CD14-positive monocyte (primary cell): ENCODE measurements at regions not wholly inside any gene's neighbourhood (a gene's known extent, or its start where the extent isn't known, plus 50 kb on each side); places are given as distances from the start of the nearest gene placed in this dataset.
"Not testable (repeated sequence)": the region's sequence is repeated elsewhere in the genome, so short reads cannot be mapped to it uniquely, and the experiment has no call there.

ENCODE experiments used
- DNase-seq, 3 donors: peaks; one replicate each; pipeline ENCODE4 v3.0.0-alpha.2; 2011 to 2022
- H2AFZ ChIP-seq: 2 replicates; pipeline ENCODE4 v1.6.0; 2012; ENCODE audit warnings: mild to moderate bottlenecking, low read depth, low read length, inconsistent platforms; ENCODE audit not compliant: insufficient read depth, poor library complexity, severe bottlenecking
- H3K27ac ChIP-seq, 2 donors: 1 replicate in 1 of 2; 2 replicates in 1 of 2; pipeline ENCODE4 v1.5.1; 2012 to 2013; ENCODE audit warnings: low read length in 2 of 2, control low read depth in 1 of 2, inconsistent platforms in 1 of 2, low read depth in 1 of 2, mild to moderate bottlenecking in 1 of 2
- H3K27me3 ChIP-seq, 2 donors: one replicate each; pipeline versions ENCODE4 v1.6.0 to v1.6.1; 2011 to 2013; ENCODE audit warnings: low read length in 2 of 2; ENCODE audit not compliant: control insufficient read depth in 2 of 2, insufficient read depth in 2 of 2
- H3K36me3 ChIP-seq, 2 donors: replicated peaks in 1 of 2; 1 replicate in 1 of 2; 2 replicates in 1 of 2; pipeline versions ENCODE4 v1.5.1 to v1.6.1; 2012 to 2013; ENCODE audit warnings: low read length in 2 of 2, control low read depth in 1 of 2, inconsistent platforms in 1 of 2, mild to moderate bottlenecking in 1 of 2; ENCODE audit not compliant: insufficient read depth in 2 of 2, control insufficient read depth in 1 of 2
- H3K4me1 ChIP-seq, 2 donors: 1 replicate in 1 of 2; 2 replicates in 1 of 2; pipeline versions ENCODE4 v1.5.1 to v1.6.1; 2012 to 2013; ENCODE audit warnings: low read length in 2 of 2, control low read depth in 1 of 2, inconsistent platforms in 1 of 2, mild to moderate bottlenecking in 1 of 2, moderate library complexity in 1 of 2; ENCODE audit not compliant: insufficient read depth in 2 of 2, control insufficient read depth in 1 of 2
- H3K4me2 ChIP-seq: replicated peaks from 2 replicates; pipeline ENCODE3; 2012; ENCODE audit warnings: low read length, moderate library complexity, mild to moderate bottlenecking; ENCODE audit not compliant: poor library complexity, severe bottlenecking; ENCODE audit errors: extremely low read depth
- H3K4me3 ChIP-seq, 3 experiments: fragments of 200-600 bp in 1 of 3; sonication (generic) in 1 of 3; replicated peaks in 1 of 3; 1 replicate in 2 of 3; 2 replicates in 1 of 3; pipeline ENCODE4 v1.5.1; 2011 to 2013; ENCODE audit warnings: low read length in 3 of 3, mild to moderate bottlenecking in 3 of 3, control low read depth in 2 of 3, low read depth in 2 of 3, inconsistent platforms in 1 of 3, moderate library complexity in 1 of 3
- H3K79me2 ChIP-seq: 2 replicates; pipeline ENCODE4 v1.6.0; 2012; ENCODE audit warnings: mild to moderate bottlenecking, control low read depth, inconsistent platforms, low read length, moderate library complexity; ENCODE audit not compliant: insufficient read depth
- H3K9ac ChIP-seq: 2 replicates; pipeline ENCODE4 v1.6.0; 2017; ENCODE audit warnings: low read length, mild to moderate bottlenecking; ENCODE audit not compliant: insufficient read depth, poor library complexity, severe bottlenecking
- H3K9me3 ChIP-seq, 2 donors: replicated peaks in 1 of 2; 1 replicate in 1 of 2; 2 replicates in 1 of 2; pipeline versions ENCODE4 v1.5.1 to v1.6.1; 2012 to 2013; ENCODE audit warnings: low read length in 2 of 2, control low read depth in 1 of 2; ENCODE audit not compliant: control insufficient read depth in 1 of 2, insufficient read depth in 1 of 2
- H4K20me1 ChIP-seq: 2 replicates; pipeline ENCODE4 v1.6.0; 2012; ENCODE audit warnings: mild to moderate bottlenecking, low read length, control low read depth, moderate library complexity; ENCODE audit not compliant: insufficient read depth
- H3K27ac Mint-ChIP-seq, 7 donors: one replicate each; pipeline ENCODE4 v1.8.0; 2020; ENCODE audit warnings: mild to moderate bottlenecking in 7 of 7, mixed read lengths in 7 of 7, moderate library complexity in 6 of 7, inconsistent platforms in 2 of 7
- H3K27me3 Mint-ChIP-seq, 3 donors: one replicate each; pipeline ENCODE4 v1.8.0; 2021 to 2022; ENCODE audit warnings: low read depth in 3 of 3, mild to moderate bottlenecking in 3 of 3, mixed read lengths in 3 of 3, moderate library complexity in 3 of 3, inconsistent platforms in 1 of 3
- H3K36me3 Mint-ChIP-seq, 2 donors: one replicate each; pipeline ENCODE4 v1.8.0; 2020; ENCODE audit warnings: mixed read lengths in 2 of 2, inconsistent platforms in 1 of 2, mild to moderate bottlenecking in 1 of 2
- H3K4me1 Mint-ChIP-seq: one replicate; pipeline ENCODE4 v1.8.0; 2020; ENCODE audit warnings: mild to moderate bottlenecking, mixed read lengths
- H3K4me3 Mint-ChIP-seq, 2 donors: one replicate each; pipeline ENCODE4 v1.8.0; 2020; ENCODE audit warnings: mild to moderate bottlenecking in 2 of 2, mixed read lengths in 2 of 2, moderate library complexity in 1 of 2
- H3K9me3 Mint-ChIP-seq, 7 donors: one replicate each; pipeline ENCODE4 v1.8.0; 2020 to 2022; ENCODE audit warnings: mixed read lengths in 7 of 7, mild to moderate bottlenecking in 6 of 7, moderate library complexity in 6 of 7, inconsistent platforms in 2 of 7
- WGBS: methylation state at CpG from one replicate; pipeline ENCODE4 v1.1.5; 2013; ENCODE audit warnings: missing lambda C conversion rate; ENCODE audit not compliant: insufficient coverage; 5-methylcytosine and 5-hydroxymethylcytosine counted together
- intact Hi-C, 2 donors: fragments of 100-400 bp; cut with micrococcal nuclease; formaldehyde crosslinking; loops; one replicate each; pipeline versions ENCODE4 v1.15.0 to v1.15.1; 2023

GRCh38 chr18:15028037-15028436, 280.1 kb downstream of the ANKRD30B start:
- intact Hi-C loops, H2AFZ ChIP-seq, H3K4me3 ChIP-seq, H3K36me3 ChIP-seq, H3K4me1 ChIP-seq, H3K27me3 Mint-ChIP-seq, H3K27me3 ChIP-seq, H4K20me1 ChIP-seq, H3K27ac ChIP-seq, H3K4me2 ChIP-seq, H3K9ac ChIP-seq, DNase-seq, H3K4me1 Mint-ChIP-seq, H3K9me3 ChIP-seq, H3K79me2 ChIP-seq, H3K9me3 Mint-ChIP-seq, H3K4me3 Mint-ChIP-seq, H3K36me3 Mint-ChIP-seq: not testable (repeated sequence)
- WGBS, result no CpG with 5 or more reads among the region's 4 CpGs
- H3K27ac Mint-ChIP-seq, result peak overlapping the region in 1 of 7 donors; percentile 8

DNA sequence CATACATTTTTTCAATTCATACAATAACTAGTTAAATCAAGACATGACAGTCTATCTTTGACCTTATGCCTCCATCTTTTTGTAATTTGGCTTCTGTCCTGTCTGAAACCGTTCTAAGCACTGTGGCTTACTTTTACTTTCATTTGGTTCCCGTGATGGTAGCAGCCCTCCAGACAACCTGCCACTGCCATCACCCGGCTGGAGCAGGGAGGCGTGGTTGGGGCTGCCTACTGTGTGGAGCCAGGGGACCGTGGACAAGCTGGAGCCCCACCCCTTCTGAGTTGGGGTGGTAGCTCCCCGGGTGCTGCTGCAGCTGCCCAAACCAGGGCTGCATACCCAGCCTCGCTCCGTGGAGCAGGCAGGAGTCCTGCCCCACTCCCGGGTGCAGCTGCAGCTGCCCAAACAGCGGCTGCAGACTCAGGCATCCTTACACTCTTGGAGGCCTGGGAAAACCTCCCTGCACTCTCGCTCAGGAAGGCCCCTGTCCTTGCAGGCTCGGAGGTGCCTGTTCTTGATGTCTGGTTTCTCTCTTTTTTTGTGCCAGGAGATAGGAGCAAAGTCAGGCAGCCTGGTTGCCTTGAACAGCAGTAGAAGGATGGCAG, 312.4 kb downstream of the ANKRD30B start:
- intact Hi-C loops, H3K27ac Mint-ChIP-seq, H3K36me3 Mint-ChIP-seq, H3K36me3 ChIP-seq, DNase-seq, H3K27me3 ChIP-seq, H3K27ac ChIP-seq, H3K4me3 ChIP-seq, H3K27me3 Mint-ChIP-seq, H3K4me2 ChIP-seq, H3K9ac ChIP-seq, H3K4me1 ChIP-seq, H4K20me1 ChIP-seq, H3K79me2 ChIP-seq, H2AFZ ChIP-seq, H3K4me1 Mint-ChIP-seq, H3K4me3 Mint-ChIP-seq: not testable (repeated sequence)
- peaks cover 0 to 12% of the 10 kb centered on the region in 2 donors for H3K9me3 ChIP-seq
- H3K9me3 Mint-ChIP-seq, result peaks cover 0 to 14% (median 2%) of the 10 kb centered on the region in 7 donors
- WGBS, result no CpG with 5 or more reads among the region's 12 CpGs

DNA sequence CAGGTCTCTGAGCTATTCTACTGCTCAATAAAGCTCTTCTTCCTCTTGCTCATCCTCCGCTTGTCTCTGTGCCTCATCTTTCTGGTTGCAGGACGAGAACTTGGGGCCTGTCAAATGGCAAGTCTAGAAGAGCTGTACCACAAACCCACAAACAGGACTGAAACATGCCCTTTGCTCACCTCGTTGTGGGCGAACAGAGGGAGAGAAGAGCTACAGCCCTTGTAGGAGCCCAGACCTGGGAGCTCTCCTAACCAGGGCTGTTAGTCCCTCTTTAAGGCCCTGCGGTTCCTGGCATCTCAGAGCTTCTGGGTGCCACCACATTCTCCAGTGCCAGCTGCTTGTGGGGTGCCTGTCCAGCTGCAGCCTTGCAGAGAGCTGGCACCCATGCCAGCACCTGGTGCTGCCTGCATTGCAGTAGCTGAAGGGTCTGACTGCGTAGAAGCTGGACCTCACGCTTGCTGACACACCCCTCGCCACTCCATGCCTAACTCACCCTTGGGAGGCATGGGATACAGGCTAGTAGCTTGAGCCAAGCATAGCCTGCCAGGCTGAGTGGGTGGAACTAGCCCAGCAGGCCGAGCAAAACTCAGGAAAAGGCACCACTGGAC, 313.4 kb downstream of the ANKRD30B start:
- H4K20me1 ChIP-seq, H3K27me3 ChIP-seq, H3K27ac ChIP-seq, H3K27me3 Mint-ChIP-seq, H3K4me3 ChIP-seq, H3K4me3 Mint-ChIP-seq, H2AFZ ChIP-seq, H3K36me3 ChIP-seq, H3K4me1 Mint-ChIP-seq, intact Hi-C loops, H3K27ac Mint-ChIP-seq, H3K36me3 Mint-ChIP-seq, H3K9ac ChIP-seq, H3K4me2 ChIP-seq, H3K4me1 ChIP-seq, DNase-seq, H3K79me2 ChIP-seq: not testable (repeated sequence)
- peaks cover 0 to 14% (median 2%) of the 10 kb centered on the region in 7 donors for H3K9me3 Mint-ChIP-seq
- peaks cover 0 to 12% of the 10 kb centered on the region in 2 donors for H3K9me3 ChIP-seq
- 86% methylated on average over 5 of the region's 9 CpGs for WGBS

- H3K27me3 ChIP-seq, H2AFZ ChIP-seq, H3K4me3 ChIP-seq, H3K27ac Mint-ChIP-seq, intact Hi-C loops, H3K4me1 Mint-ChIP-seq, DNase-seq, H3K36me3 ChIP-seq, H3K9me3 ChIP-seq, H3K9me3 Mint-ChIP-seq, H3K9ac ChIP-seq, H3K4me1 ChIP-seq, H3K36me3 Mint-ChIP-seq, H3K27ac ChIP-seq, H3K27me3 Mint-ChIP-seq, H3K4me3 Mint-ChIP-seq, H3K4me2 ChIP-seq, H3K79me2 ChIP-seq, H4K20me1 ChIP-seq: not testable (repeated sequence)
- WGBS, result no CpG with 5 or more reads among the region's 2 CpGs
Measured at GRCh38 chr18:15066434-15066833, 318.5 kb downstream of the ANKRD30B start.
